Tibial nerve (tissue), 4 donors: ENCODE measurements at regions not wholly inside any gene's neighbourhood (a gene's known extent, or its start where the extent isn't known, plus 50 kb on each side); places are given as distances from the start of the nearest gene placed in this dataset.

ENCODE experiments used
- DNase-seq, 2 donors: peaks; one replicate each; pipeline ENCODE4 v3.0.0-alpha.2; 2019; ENCODE audit warnings: low spot score in 2 of 2
- H3K27ac ChIP-seq, 4 donors: fragments of 200-600 bp; sonication (generic) in 3 of 4; one replicate each; pipeline ENCODE4 v1.5.1; 2017 to 2019; ENCODE audit warnings: mild to moderate bottlenecking in 1 of 4
- H3K27me3 ChIP-seq, 2 donors: fragments of 200-600 bp; sonication (generic) in 1 of 2; one replicate each; pipeline versions ENCODE4 v1.5.1 to v1.6.0; 2017 to 2019
- H3K36me3 ChIP-seq, 3 donors: fragments of 200-600 bp; sonication (generic); one replicate each; pipeline ENCODE4 v1.5.1; 2018 to 2019
- H3K4me1 ChIP-seq, 4 donors: fragments of 200-600 bp; sonication (generic) in 3 of 4; one replicate each; pipeline ENCODE4 v1.5.1; 2017 to 2019
- H3K4me3 ChIP-seq, 4 donors: fragments of 200-600 bp; sonication (generic) in 3 of 4; one replicate each; pipeline ENCODE4 v1.5.1; 2017 to 2019; ENCODE audit warnings: mild to moderate bottlenecking in 1 of 4, moderate library complexity in 1 of 4
- H3K9me3 ChIP-seq, 4 donors: fragments of 200-600 bp; sonication (generic) in 3 of 4; one replicate each; pipeline ENCODE4 v1.5.1; 2017 to 2019
- EP300 ChIP-seq, 2 donors: sonication (generic); formaldehyde crosslinking; IDR thresholded peaks; one replicate each; pipeline ENCODE4 v1.6.1; 2017; ENCODE audit warnings: antibody characterized with exemption in 2 of 2, mild to moderate bottlenecking in 1 of 2
- POLR2A ChIP-seq, 2 donors: fragments of 450-650 bp; IDR thresholded peaks; one replicate each; pipeline ENCODE4 v1.6.1; 2017; ENCODE audit warnings: antibody characterized with exemption in 2 of 2, mild to moderate bottlenecking in 2 of 2, moderate library complexity in 2 of 2
- WGBS, 2 donors: methylation state at CpG; one replicate each; pipeline ENCODE4 v1.1.5; 2018; 5-methylcytosine and 5-hydroxymethylcytosine counted together
- TF ChIP-seq, protein P1 (sequence below), 5 experiments: fragments of 200-600 bp in 3 of 5; fragments of 450-650 bp in 2 of 5; sonication (generic) in 3 of 5; IDR thresholded peaks; one replicate each; pipeline ENCODE4 v1.5.1; 2016 to 2019; ENCODE audit warnings: antibody characterized with exemption in 5 of 5, mild to moderate bottlenecking in 3 of 5, moderate library complexity in 2 of 5

- no peak for DNase-seq
- TF ChIP-seq POLR2A (IDR thresholded peaks at IDR 0.05) (no peak), EP300 (IDR thresholded peaks at IDR 0.05) (no peak)
- TF ChIP-seq, protein P1, sequence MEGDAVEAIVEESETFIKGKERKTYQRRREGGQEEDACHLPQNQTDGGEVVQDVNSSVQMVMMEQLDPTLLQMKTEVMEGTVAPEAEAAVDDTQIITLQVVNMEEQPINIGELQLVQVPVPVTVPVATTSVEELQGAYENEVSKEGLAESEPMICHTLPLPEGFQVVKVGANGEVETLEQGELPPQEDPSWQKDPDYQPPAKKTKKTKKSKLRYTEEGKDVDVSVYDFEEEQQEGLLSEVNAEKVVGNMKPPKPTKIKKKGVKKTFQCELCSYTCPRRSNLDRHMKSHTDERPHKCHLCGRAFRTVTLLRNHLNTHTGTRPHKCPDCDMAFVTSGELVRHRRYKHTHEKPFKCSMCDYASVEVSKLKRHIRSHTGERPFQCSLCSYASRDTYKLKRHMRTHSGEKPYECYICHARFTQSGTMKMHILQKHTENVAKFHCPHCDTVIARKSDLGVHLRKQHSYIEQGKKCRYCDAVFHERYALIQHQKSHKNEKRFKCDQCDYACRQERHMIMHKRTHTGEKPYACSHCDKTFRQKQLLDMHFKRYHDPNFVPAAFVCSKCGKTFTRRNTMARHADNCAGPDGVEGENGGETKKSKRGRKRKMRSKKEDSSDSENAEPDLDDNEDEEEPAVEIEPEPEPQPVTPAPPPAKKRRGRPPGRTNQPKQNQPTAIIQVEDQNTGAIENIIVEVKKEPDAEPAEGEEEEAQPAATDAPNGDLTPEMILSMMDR (IDR thresholded peaks at IDR 0.05): no peak
- H3K9me3 ChIP-seq: peaks cover 0 to 3% (median 0%) of the 10 kb centered on the region in 4 donors
- WGBS, 2 donors: 80 to 91% methylated on average over 1 of the region's 1 CpG
- no peak overlapping the region for H3K4me3 ChIP-seq
- H3K27ac ChIP-seq: no peak overlapping the region
- no peaks in the 10 kb centered on the region for H3K36me3 ChIP-seq
- H3K4me1 ChIP-seq: no peaks in the 10 kb centered on the region
- no peaks in the 10 kb centered on the region for H3K27me3 ChIP-seq
Measured at GRCh38 chr12:114912811-114913210, 228.8 kb upstream of the TBX3 start.

DNA sequence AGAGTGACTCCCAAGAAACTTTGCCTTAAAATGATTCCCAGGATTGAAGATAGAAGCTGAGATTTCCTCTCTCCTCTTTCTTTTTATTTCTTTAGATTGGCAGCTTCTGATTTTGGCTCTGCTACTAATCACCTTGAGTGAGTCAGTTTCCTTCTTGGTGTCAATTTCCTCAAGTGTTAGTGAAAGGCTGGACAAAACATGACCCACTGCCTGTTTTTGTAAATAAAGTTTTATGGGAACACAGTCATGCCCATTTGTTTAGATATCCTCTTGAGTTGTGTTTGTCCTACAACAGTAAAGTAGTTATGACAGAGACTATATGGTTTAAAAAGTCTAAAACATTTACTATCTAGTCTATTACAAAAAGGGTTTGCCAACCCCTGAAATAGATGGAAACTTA is 227.2 kb upstream of the TBX3 start:
- Histone ChIP-seq H3K36me3 (no peaks in the 10 kb centered on the region), H3K4me1 (no peaks in the 10 kb centered on the region), H3K27ac (no peak overlapping the region), H3K9me3 (peaks cover 0 to 2% (median 0%) of the 10 kb centered on the region in 4 donors), H3K4me3 (no peak overlapping the region), H3K27me3 (no peaks in the 10 kb centered on the region)
- DNase-seq: no peak
- TF ChIP-seq POLR2A (IDR thresholded peaks at IDR 0.05) (no peak), EP300 (IDR thresholded peaks at IDR 0.05) (no peak)
- TF ChIP-seq, protein P1 (IDR thresholded peaks at IDR 0.05): no peak

DNA sequence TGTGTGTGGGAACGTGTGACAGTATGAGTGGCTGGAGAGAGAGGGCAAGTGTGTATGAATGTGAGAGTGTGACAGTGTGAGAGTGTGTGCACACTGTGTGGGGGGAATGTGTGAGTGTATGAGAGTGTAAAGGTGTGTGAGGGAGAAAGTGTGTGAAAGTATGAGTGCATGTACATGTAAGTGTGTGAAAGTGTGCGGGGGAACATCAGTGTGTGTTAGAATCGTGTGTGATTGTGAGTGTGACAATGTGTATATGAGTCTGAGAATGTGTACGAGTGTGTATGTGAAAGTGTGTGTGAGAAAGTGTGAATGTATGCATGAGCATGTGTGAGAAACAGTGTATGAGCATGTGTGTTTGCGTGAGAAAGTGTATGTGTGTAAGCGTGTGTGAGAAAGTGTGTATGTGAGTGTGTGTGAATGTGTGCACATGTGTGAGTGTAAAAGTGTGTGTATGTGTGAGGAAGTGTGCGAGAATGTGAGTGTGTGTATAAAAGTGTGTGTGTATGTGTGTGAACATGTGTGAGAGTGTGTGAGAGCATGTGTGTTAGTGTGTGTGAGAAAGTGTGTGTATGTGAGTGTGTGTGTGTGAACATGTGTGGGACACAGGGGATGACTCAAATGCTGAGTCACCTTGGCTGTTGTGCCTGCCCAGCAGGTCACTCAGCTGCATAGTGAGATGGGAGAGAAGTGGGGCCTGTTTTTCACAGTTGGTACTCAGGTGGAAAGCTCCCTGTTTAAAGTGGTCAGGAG is 220.5 kb upstream of the TBX3 start:
- DNase-seq: no peak

DNA sequence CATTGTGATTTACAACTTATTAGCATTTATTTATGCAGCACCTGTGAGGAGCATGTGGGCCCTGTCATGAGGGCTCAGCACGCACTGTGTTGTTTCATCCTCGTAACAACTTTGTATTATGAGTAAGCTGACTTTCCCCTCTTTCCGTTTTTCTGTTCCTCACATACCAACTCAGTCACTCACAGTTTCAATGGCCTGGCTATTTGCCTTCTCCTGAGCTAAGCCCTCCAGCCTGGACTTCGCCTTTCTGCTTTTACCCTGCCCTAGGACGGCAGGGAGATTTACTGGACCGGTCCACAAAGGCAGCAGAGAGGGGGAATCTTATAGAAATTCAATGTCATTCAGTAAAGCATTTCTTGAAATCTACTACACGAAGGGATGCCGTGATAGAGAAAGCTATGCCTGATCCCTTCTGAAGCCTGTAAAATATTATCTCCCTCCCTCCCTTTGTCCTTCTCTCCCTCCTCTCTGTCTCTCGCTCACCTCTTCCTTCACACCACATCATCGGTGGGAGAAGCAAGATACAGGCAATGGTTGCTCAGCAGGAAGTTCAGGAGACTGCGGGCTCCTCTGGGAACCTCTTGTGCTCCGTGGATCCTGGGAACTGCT is 219.2 kb upstream of the TBX3 start:
- no peaks in the 10 kb centered on the region for H3K36me3 ChIP-seq
- no peaks in the 10 kb centered on the region for H3K27me3 ChIP-seq
- H3K4me3 ChIP-seq: no peak overlapping the region
- TF ChIP-seq, protein P1 (IDR thresholded peaks at IDR 0.05): no peak
- no peak for TF ChIP-seq POLR2A (IDR thresholded peaks at IDR 0.05)
- no peak for TF ChIP-seq EP300 (IDR thresholded peaks at IDR 0.05)
- WGBS, 2 donors: 53 to 58% methylated on average over 12 of the region's 12 CpGs
- no peaks in the 10 kb centered on the region for H3K4me1 ChIP-seq
- no peak for DNase-seq
- peaks cover 0 to 8% (median 0%) of the 10 kb centered on the region in 4 donors for H3K9me3 ChIP-seq
- no peak overlapping the region for H3K27ac ChIP-seq

More for the DNA sequence above, 220.5 kb upstream of the TBX3 start:
- no peaks in the 10 kb centered on the region for H3K36me3 ChIP-seq
- H3K27me3 ChIP-seq: no peaks in the 10 kb centered on the region
- no peak overlapping the region for H3K4me3 ChIP-seq
- no peaks in the 10 kb centered on the region for H3K4me1 ChIP-seq
- H3K9me3 ChIP-seq: peaks cover 0 to 8% (median 0%) of the 10 kb centered on the region in 4 donors
- TF ChIP-seq, protein P1 (IDR thresholded peaks at IDR 0.05): no peak
- TF ChIP-seq POLR2A (IDR thresholded peaks at IDR 0.05) (no peak), EP300 (IDR thresholded peaks at IDR 0.05) (no peak)
- H3K27ac ChIP-seq: no peak overlapping the region
- WGBS, 2 donors: 93% methylated on average over 7 of the region's 7 CpGs

DNA sequence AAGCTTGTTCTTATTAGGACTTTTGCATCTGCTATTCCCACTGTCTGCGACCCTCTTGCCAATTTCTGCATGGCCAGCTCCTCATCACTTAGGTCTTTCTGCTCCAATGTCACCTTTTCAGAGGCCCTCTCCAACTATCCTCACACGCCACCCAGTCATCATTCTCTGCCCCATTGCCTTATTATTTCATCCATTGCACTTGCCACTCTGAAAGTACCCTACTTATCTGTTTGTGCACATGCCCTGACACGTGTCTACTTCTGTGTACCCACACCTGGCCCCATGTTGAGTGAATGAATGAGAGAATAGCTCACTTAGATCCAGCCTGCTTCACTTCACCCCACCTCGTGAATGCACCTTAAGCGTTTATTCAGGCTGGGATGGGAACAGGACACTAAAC is 218.7 kb upstream of the TBX3 start:
- Histone ChIP-seq H3K4me1 (no peaks in the 10 kb centered on the region), H3K36me3 (no peaks in the 10 kb centered on the region), H3K9me3 (peaks cover 0 to 8% (median 0%) of the 10 kb centered on the region in 4 donors), H3K4me3 (no peak overlapping the region), H3K27me3 (no peaks in the 10 kb centered on the region), H3K27ac (no peak overlapping the region)
- TF ChIP-seq POLR2A (IDR thresholded peaks at IDR 0.05) (no peak), EP300 (IDR thresholded peaks at IDR 0.05) (no peak)
- TF ChIP-seq, protein P1 (IDR thresholded peaks at IDR 0.05): no peak
- no peak for DNase-seq
- WGBS, 2 donors: 82 to 84% methylated on average over 5 of the region's 5 CpGs
